CD4-positive, alpha-beta T cell treated with Interleukin-1 beta for 1 hour (primary cell): ENCODE measurements at regions not wholly inside any gene's neighbourhood (a gene's known extent, or its start where the extent isn't known, plus 50 kb on each side); places are given as distances from the start of the nearest gene placed in this dataset.
"Not testable (repeated sequence)": the region's sequence is repeated elsewhere in the genome, so short reads cannot be mapped to it uniquely, and the experiment has no call there.

Experiments
- DNase-seq, 2 donors: peaks; one replicate each; pipeline ENCODE4 v3.0.0-alpha.2; 2020 to 2022

- no peak for DNase-seq
Observed at GRCh38 chr4:87716371-87717265, 66.5 kb downstream of the DMP1 start.

DNA sequence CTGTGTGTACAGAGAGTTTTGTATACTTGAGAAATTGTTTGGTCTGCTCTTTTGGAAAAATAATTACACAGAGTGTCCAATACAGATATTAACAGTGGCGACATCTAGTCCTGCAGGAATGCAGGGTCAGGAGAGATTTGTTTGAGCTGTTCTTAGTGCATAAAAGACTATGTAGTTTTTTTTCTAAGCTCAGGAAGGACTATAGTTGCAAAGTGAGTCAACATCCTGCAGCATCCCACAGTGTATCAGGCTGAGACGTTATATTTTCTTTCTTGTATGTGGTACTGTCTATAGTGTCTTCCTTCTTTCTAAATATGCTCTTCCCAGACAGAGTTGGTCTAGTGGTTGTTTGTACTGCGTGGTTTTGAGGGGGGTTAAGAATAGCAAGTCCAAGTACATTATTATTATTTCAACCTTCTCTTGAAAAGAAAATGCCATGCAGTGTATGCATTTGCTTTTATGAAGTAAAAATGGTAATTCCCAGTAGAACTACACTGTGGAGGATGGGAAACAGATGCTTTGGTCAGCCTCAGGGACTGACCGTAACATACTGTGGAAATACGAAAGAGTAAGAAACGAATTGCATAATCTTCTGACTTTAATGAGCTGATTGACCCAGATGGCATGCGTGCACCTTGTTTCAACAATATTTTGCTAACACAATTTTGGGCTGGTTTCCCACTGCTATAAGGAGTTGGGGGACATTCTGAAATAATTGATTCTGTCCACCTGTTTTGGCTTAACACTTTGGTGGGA, 67.4 kb downstream of the DMP1 start:
- DNase-seq = no peak

- DNase-seq = no peak
Observed at GRCh38 chr4:87718217-87718835, 68.2 kb downstream of the DMP1 start.

DNA sequence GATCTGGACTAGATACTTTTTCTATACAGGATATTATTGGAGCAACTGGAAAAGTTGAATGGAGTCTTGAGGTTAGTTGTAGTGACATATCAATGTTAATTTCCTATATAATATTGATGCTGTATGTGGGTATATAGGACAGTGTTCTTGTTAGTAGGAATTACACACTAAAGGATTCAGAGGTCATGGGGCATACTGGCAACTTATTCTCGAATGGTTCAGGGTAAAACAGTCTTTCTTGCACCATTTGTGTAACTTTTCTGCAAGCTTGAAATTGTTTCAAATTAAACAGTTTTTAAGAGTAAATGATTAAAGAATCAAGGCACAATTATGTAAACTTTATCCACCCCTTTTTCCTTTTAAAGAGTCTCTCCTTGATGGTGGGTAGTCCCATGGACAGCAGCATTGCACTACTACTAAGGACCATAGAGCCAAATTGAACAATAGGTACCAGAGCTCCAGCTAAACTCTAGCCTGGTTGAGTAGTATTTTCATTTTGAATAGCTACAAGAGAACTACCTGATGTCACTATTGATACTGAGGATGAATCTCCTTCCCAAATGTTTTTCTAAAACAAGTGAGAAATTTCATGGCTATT, 70.1 kb downstream of the DMP1 start:
- DNase-seq = no peak

GRCh38 chr4:87725287-87725686, 74.1 kb upstream of the IBSP start:
- DNase-seq = not testable (repeated sequence)

- peak in 1 of 2 donors; percentile 3 for DNase-seq
Observed at GRCh38 chr4:87732033-87732765, 67.2 kb upstream of the IBSP start.

GRCh38 chr4:87734084-87734483, 65.3 kb upstream of the IBSP start:
- no peak for DNase-seq

GRCh38 chr4:87734936-87735335, 64.4 kb upstream of the IBSP start:
- DNase-seq = no peak

GRCh38 chr4:87738483-87738882, 60.9 kb upstream of the IBSP start:
- DNase-seq = no peak

DNA sequence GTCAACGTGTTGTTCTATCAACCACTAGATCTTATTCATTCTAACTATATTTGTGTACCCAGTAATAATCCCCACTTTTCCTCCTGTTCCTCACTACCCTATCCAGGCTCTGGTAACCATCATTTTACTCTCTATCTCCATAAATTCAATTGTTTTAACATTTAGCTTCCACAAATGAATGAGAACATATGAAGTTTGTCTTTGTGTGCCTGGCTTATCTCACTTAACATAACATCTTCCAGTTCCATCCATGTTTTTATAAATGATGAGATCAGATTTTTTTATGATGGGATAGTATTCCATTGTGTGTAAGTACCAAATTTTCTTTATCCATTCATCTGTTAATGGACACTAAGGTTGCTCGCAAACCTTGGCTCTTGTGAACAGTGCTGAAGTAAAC, 59.9 kb upstream of the IBSP start:
- no peak for DNase-seq

GRCh38 chr4:87745064-87745807, 54.1 kb upstream of the IBSP start:
- no peak for DNase-seq

- DNase-seq = no peak
Observed at GRCh38 chr4:87746001-87746400, 53.4 kb upstream of the IBSP start.
